ENCODE measurements at regions not wholly inside any gene's neighbourhood (a gene's known extent, or its start where the extent isn't known, plus 50 kb on each side); places are given as distances from the start of the nearest gene placed in this dataset.

- no peaks in the 10 kb centered on the region for H3K9me3 Mint-ChIP-seq
- Histone ChIP-seq H3K79me2 (ENCODE audit: low read depth) (no peaks in the 10 kb centered on the region), H2AFZ (replicated peaks) (peak overlapping the region; percentile 53), H3K9ac (no peak overlapping the region), H3K4me3 (no peak overlapping the region), H4K20me1 (ENCODE audit: low read depth) (no peaks in the 10 kb centered on the region), H3K27ac (no peak overlapping the region), H3K4me2 (no peak overlapping the region), H3K27me3 (no peaks in the 10 kb centered on the region), H3F3A (ENCODE audit: low read depth) (no peaks in the 10 kb centered on the region), H3K9me3 (ENCODE audit: low read depth) (no peaks in the 10 kb centered on the region), H3K4me1 (no peaks in the 10 kb centered on the region), H3K36me3 (no peaks in the 10 kb centered on the region)
- H3K4me3 Mint-ChIP-seq, result no peak overlapping the region
- no peaks in the 10 kb centered on the region for H3K36me3 Mint-ChIP-seq
- no peaks in the 10 kb centered on the region for H3K4me1 Mint-ChIP-seq
- no peak for DNase-seq (ENCODE audit: low spot score)
- H3K27ac Mint-ChIP-seq, result no peak overlapping the region
- H3K27me3 Mint-ChIP-seq (ENCODE audit: insufficient read depth, low read depth), result no peaks in the 10 kb centered on the region
- no peak for TF ChIP-seq EZH2 (IDR thresholded peaks at IDR 0.05)
- no peak for TF ChIP-seq EZH2phosphoT487 (IDR thresholded peaks at IDR 0.05)
- TF ChIP-seq CTCF (IDR thresholded peaks at IDR 0.05), result no peak
Observed at GRCh38 chr13:69461397-69461796, 646.2 kb upstream of the ATXN8OS start.

GRCh38 chr13:69459346-69459745 lies 648.3 kb upstream of the ATXN8OS start:
- Mint-ChIP-seq H3K36me3 (no peaks in the 10 kb centered on the region), H3K4me1 (no peaks in the 10 kb centered on the region), H3K27ac (no peak overlapping the region), H3K27me3 (ENCODE audit: insufficient read depth, low read depth) (no peaks in the 10 kb centered on the region), H3K4me3 (no peak overlapping the region), H3K9me3 (no peaks in the 10 kb centered on the region)
- no peak for TF ChIP-seq EZH2phosphoT487 (IDR thresholded peaks at IDR 0.05)
- TF ChIP-seq EZH2 (IDR thresholded peaks at IDR 0.05), result no peak
- TF ChIP-seq CTCF (IDR thresholded peaks at IDR 0.05), result no peak
- H3K4me3 ChIP-seq, result no peak overlapping the region
- H3F3A ChIP-seq (ENCODE audit: low read depth), result no peaks in the 10 kb centered on the region
- H3K9me3 ChIP-seq (ENCODE audit: low read depth), result no peaks in the 10 kb centered on the region
- no peak overlapping the region for H3K4me2 ChIP-seq
- H4K20me1 ChIP-seq (ENCODE audit: low read depth), result no peaks in the 10 kb centered on the region
- no peaks in the 10 kb centered on the region for H3K79me2 ChIP-seq (ENCODE audit: low read depth)
- H3K4me1 ChIP-seq, result no peaks in the 10 kb centered on the region
- no peaks in the 10 kb centered on the region for H3K27me3 ChIP-seq
- no peak overlapping the region for H3K9ac ChIP-seq
- H3K36me3 ChIP-seq, result no peaks in the 10 kb centered on the region
- H3K27ac ChIP-seq, result no peak overlapping the region
- no peak for DNase-seq (ENCODE audit: low spot score)
- H2AFZ ChIP-seq (replicated peaks), result no peak overlapping the region

GRCh38 chr13:69458013-69458412 lies 649.6 kb upstream of the ATXN8OS start:
- no peaks in the 10 kb centered on the region for H3K36me3 Mint-ChIP-seq
- no peaks in the 10 kb centered on the region for H4K20me1 ChIP-seq (ENCODE audit: low read depth)
- H3K4me1 Mint-ChIP-seq, result no peaks in the 10 kb centered on the region
- H3K27ac ChIP-seq, result no peak overlapping the region
- TF ChIP-seq CTCF (IDR thresholded peaks at IDR 0.05), result no peak
- TF ChIP-seq EZH2 (IDR thresholded peaks at IDR 0.05), result no peak
- no peak for TF ChIP-seq EZH2phosphoT487 (IDR thresholded peaks at IDR 0.05)
- no peak overlapping the region for H3K27ac Mint-ChIP-seq
- no peak overlapping the region for H3K4me3 Mint-ChIP-seq
- DNase-seq (ENCODE audit: low spot score), result no peak
- no peaks in the 10 kb centered on the region for H3K4me1 ChIP-seq
- no peak overlapping the region for H2AFZ ChIP-seq (replicated peaks)
- no peaks in the 10 kb centered on the region for H3K79me2 ChIP-seq (ENCODE audit: low read depth)
- H3K36me3 ChIP-seq, result no peaks in the 10 kb centered on the region
- no peaks in the 10 kb centered on the region for H3K27me3 Mint-ChIP-seq (ENCODE audit: insufficient read depth, low read depth)
- H3K9ac ChIP-seq, result no peak overlapping the region
- H3K9me3 ChIP-seq (ENCODE audit: low read depth), result no peaks in the 10 kb centered on the region
- no peak overlapping the region for H3K4me2 ChIP-seq
- no peak overlapping the region for H3K4me3 ChIP-seq
- H3F3A ChIP-seq (ENCODE audit: low read depth), result no peaks in the 10 kb centered on the region
- no peaks in the 10 kb centered on the region for H3K27me3 ChIP-seq
- H3K9me3 Mint-ChIP-seq, result no peaks in the 10 kb centered on the region

GRCh38 chr13:69450245-69450644 lies 657.4 kb upstream of the ATXN8OS start:
- Histone ChIP-seq H3K9ac (no peak overlapping the region), H3F3A (ENCODE audit: low read depth) (no peaks in the 10 kb centered on the region), H3K36me3 (no peaks in the 10 kb centered on the region), H3K4me1 (no peaks in the 10 kb centered on the region), H3K4me2 (no peak overlapping the region), H3K4me3 (no peak overlapping the region), H3K27me3 (no peaks in the 10 kb centered on the region), H4K20me1 (ENCODE audit: low read depth) (no peaks in the 10 kb centered on the region), H3K9me3 (ENCODE audit: low read depth) (no peaks in the 10 kb centered on the region), H3K79me2 (ENCODE audit: low read depth) (no peaks in the 10 kb centered on the region), H3K27ac (no peak overlapping the region), H2AFZ (replicated peaks) (no peak overlapping the region)
- no peaks in the 10 kb centered on the region for H3K27me3 Mint-ChIP-seq (ENCODE audit: insufficient read depth, low read depth)
- H3K4me3 Mint-ChIP-seq, result no peak overlapping the region
- no peak overlapping the region for H3K27ac Mint-ChIP-seq
- H3K36me3 Mint-ChIP-seq, result no peaks in the 10 kb centered on the region
- H3K9me3 Mint-ChIP-seq, result no peaks in the 10 kb centered on the region
- peaks cover 6% of the 10 kb centered on the region for H3K4me1 Mint-ChIP-seq
- TF ChIP-seq EZH2 (IDR thresholded peaks at IDR 0.05) (no peak), EZH2phosphoT487 (IDR thresholded peaks at IDR 0.05) (no peak), CTCF (IDR thresholded peaks at IDR 0.05) (no peak)
- DNase-seq (ENCODE audit: low spot score), result no peak

Measured in neural progenitor cell (in vitro differentiated cells).